Esophagus squamous epithelium (tissue), 5 donors: ENCODE measurements at regions not wholly inside any gene's neighbourhood (a gene's known extent, or its start where the extent isn't known, plus 50 kb on each side); places are given as distances from the start of the nearest gene placed in this dataset.
A peak's percentile ranks its signal among the peaks of the same experiment; 100 is the strongest.

ENCODE experiments used
- DNase-seq: peaks from one replicate; lab custom pipeline; 2025; lab: John Stamatoyannopoulos, UW
- H3K27ac ChIP-seq, 4 donors: fragments of 200-600 bp; sonication (generic); one replicate each; pipeline ENCODE4 v1.5.1; 2016 to 2019; ENCODE audit warnings: mild to moderate bottlenecking in 1 of 4
- H3K27me3 ChIP-seq, 4 donors: fragments of 200-600 bp; sonication (generic); 1 replicate in 3 of 4; 2 replicates in 1 of 4; pipeline versions ENCODE4 v1.5.1 to v1.6.0; 2017 to 2021; ENCODE audit warnings: antibody characterized with exemption in 1 of 4
- H3K36me3 ChIP-seq, 3 donors: fragments of 200-600 bp; sonication (generic); one replicate each; pipeline ENCODE4 v1.5.1; 2016 to 2019
- H3K4me1 ChIP-seq, 3 donors: fragments of 200-600 bp; sonication (generic); one replicate each; pipeline ENCODE4 v1.5.1; 2017 to 2019
- H3K4me3 ChIP-seq, 4 donors: fragments of 200-600 bp; sonication (generic); 1 replicate in 3 of 4; 2 replicates in 1 of 4; pipeline ENCODE4 v1.5.1; 2016 to 2019; ENCODE audit warnings: mild to moderate bottlenecking in 2 of 4, moderate library complexity in 1 of 4
- H3K9me3 ChIP-seq, 3 donors: fragments of 200-600 bp; sonication (generic); one replicate each; pipeline ENCODE4 v1.5.1; 2016 to 2019
- CTCF ChIP-seq, 6 experiments: fragments of 450-650 bp in 4 of 6; fragments of 200-600 bp in 2 of 6; sonication (generic) in 2 of 6; IDR thresholded peaks; one replicate each; pipeline ENCODE4 v1.5.1; 2016 to 2019; ENCODE audit warnings: antibody characterized with exemption in 6 of 6, mild to moderate bottlenecking in 4 of 6, moderate library complexity in 4 of 6
- POLR2A ChIP-seq, 4 donors: fragments of 450-650 bp; IDR thresholded peaks; one replicate each; pipeline ENCODE4 v1.6.1; 2017; ENCODE audit warnings: antibody characterized with exemption in 4 of 4, mild to moderate bottlenecking in 4 of 4, moderate library complexity in 3 of 4
- WGBS, 2 donors: methylation state at CpG; one replicate each; pipeline ENCODE4 v1.1.5; 2018; 5-methylcytosine and 5-hydroxymethylcytosine counted together
- intact Hi-C: fragments of 100-400 bp; cut with DNase I; formaldehyde crosslinking; loops from one replicate; pipeline ENCODE4 v1.15.0; 2022
- donor health status: DM: yes; HTN: yes; CAD: no.

- 81 to 82% methylated on average over 4 of the region's 4 CpGs for WGBS, 2 donors
- intact Hi-C loops, result no loop called here
- H3K36me3 ChIP-seq, result no peaks in the 10 kb centered on the region
- no peak for DNase-seq
- TF ChIP-seq POLR2A (IDR thresholded peaks at IDR 0.05) (no peak), CTCF (IDR thresholded peaks at IDR 0.05) (no peak)
- no peak overlapping the region for H3K4me3 ChIP-seq
- H3K27ac ChIP-seq, result peak overlapping the region in 1 of 4 donors; percentile 88
- H3K4me1 ChIP-seq, result peaks cover 24 to 58% (median 31%) of the 10 kb centered on the region in 3 donors
- H3K9me3 ChIP-seq, result peaks cover 0 to 14% (median 0%) of the 10 kb centered on the region in 3 donors
- H3K27me3 ChIP-seq, result no peaks in the 10 kb centered on the region
Measured at GRCh38 chr2:174022431-174022830, 57.3 kb upstream of the SP3 start.

GRCh38 chr2:174020926-174021662 lies 55.9 kb upstream of the SP3 start:
- H3K4me1 ChIP-seq, result peaks cover 21 to 45% (median 26%) of the 10 kb centered on the region in 3 donors
- peaks cover 0 to 14% (median 0%) of the 10 kb centered on the region in 3 donors for H3K9me3 ChIP-seq
- H3K4me3 ChIP-seq, result no peak overlapping the region
- 48 to 59% methylated on average over 5 of the region's 5 CpGs for WGBS, 2 donors
- TF ChIP-seq CTCF (IDR thresholded peaks at IDR 0.05) (no peak), POLR2A (IDR thresholded peaks at IDR 0.05) (no peak)
- intact Hi-C loops, result no loop called here
- H3K36me3 ChIP-seq, result no peaks in the 10 kb centered on the region
- H3K27me3 ChIP-seq, result no peaks in the 10 kb centered on the region
- H3K27ac ChIP-seq, result peak overlapping the region in 2 of 4 donors; percentile 21 to 52
- DNase-seq, result no peak

GRCh38 chr2:174020026-174020425 lies 54.9 kb upstream of the SP3 start:
- no peak overlapping the region for H3K4me3 ChIP-seq
- H3K36me3 ChIP-seq, result no peaks in the 10 kb centered on the region
- H3K27me3 ChIP-seq, result no peaks in the 10 kb centered on the region
- TF ChIP-seq CTCF (IDR thresholded peaks at IDR 0.05) (no peak), POLR2A (IDR thresholded peaks at IDR 0.05) (no peak)
- H3K4me1 ChIP-seq, result peaks cover 12 to 34% (median 22%) of the 10 kb centered on the region in 3 donors
- intact Hi-C loops, result no loop called here
- peaks cover 0 to 9% (median 0%) of the 10 kb centered on the region in 3 donors for H3K9me3 ChIP-seq
- no peak for DNase-seq
- WGBS, 2 donors, result 89 to 92% methylated on average over 5 of the region's 5 CpGs
- no peak overlapping the region for H3K27ac ChIP-seq

DNA sequence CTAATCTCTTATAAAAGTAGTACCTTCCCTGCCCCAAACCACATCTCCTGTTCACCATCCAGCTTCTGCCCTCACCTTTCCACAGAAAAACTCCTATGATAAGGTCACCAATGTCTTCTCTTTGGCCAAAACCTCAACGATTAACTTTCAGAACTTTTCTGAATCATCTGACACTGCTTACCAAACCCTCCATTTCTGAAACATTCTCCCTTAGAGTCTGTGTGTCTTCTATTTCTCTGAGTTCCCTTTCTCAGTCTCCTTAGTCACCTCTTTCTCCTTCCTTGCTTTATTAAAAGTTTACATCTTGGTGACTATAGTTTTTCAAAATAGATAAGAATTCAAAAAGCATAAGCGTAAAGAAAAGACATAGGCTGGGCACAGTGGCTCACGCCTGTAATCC lies 51.3 kb upstream of the SP3 start:
- Histone ChIP-seq H3K27ac (no peak overlapping the region), H3K4me1 (peaks cover 14 to 43% (median 18%) of the 10 kb centered on the region in 3 donors), H3K27me3 (no peaks in the 10 kb centered on the region), H3K4me3 (no peak overlapping the region), H3K36me3 (no peaks in the 10 kb centered on the region), H3K9me3 (no peaks in the 10 kb centered on the region)
- TF ChIP-seq CTCF (IDR thresholded peaks at IDR 0.05), result no peak
- no peak for TF ChIP-seq POLR2A (IDR thresholded peaks at IDR 0.05)
- 88 to 92% methylated on average over 3 of the region's 3 CpGs for WGBS, 2 donors
- intact Hi-C loops, result no loop called here
- DNase-seq, result no peak

GRCh38 chr2:174015428-174015827 lies 50.3 kb upstream of the SP3 start:
- DNase-seq, result no peak
- Histone ChIP-seq H3K27me3 (no peaks in the 10 kb centered on the region), H3K4me3 (no peak overlapping the region), H3K4me1 (peaks cover 14 to 45% (median 14%) of the 10 kb centered on the region in 3 donors), H3K36me3 (no peaks in the 10 kb centered on the region), H3K9me3 (no peaks in the 10 kb centered on the region), H3K27ac (no peak overlapping the region)
- 49 to 75% methylated on average over 2 of the region's 2 CpGs for WGBS, 2 donors
- intact Hi-C loops, result no loop called here
- TF ChIP-seq POLR2A (IDR thresholded peaks at IDR 0.05) (no peak), CTCF (IDR thresholded peaks at IDR 0.05) (no peak)
